ENCODE measurements at regions not wholly inside any gene's neighbourhood (a gene's known extent, or its start where the extent isn't known, plus 50 kb on each side); places are given as distances from the start of the nearest gene placed in this dataset.

GRCh38 chr5:17912794-17913193 lies 278.5 kb downstream of the TAF11L14 start:
- TF ChIP-seq CTCF (IDR thresholded peaks at IDR 0.05; ENCODE audit: unreplicated experiment) = no peak
- Mint-ChIP-seq H3K9me3 (ENCODE audit: low read depth) (no peaks in the 10 kb centered on the region), H3K4me1 (ENCODE audit: low read depth) (no peaks in the 10 kb centered on the region), H3K4me3 (ENCODE audit: low read depth) (no peak overlapping the region), H3K27ac (no peak overlapping the region), H3K36me3 (ENCODE audit: insufficient read depth) (no peaks in the 10 kb centered on the region), H3K27me3 (no peaks in the 10 kb centered on the region)
- DNase-seq (ENCODE audit: low spot score, unreplicated experiment) = no peak

GRCh38 chr5:17916446-17916845 lies 282.2 kb downstream of the TAF11L14 start:
- TF ChIP-seq CTCF (IDR thresholded peaks at IDR 0.05; ENCODE audit: unreplicated experiment) = no peak
- no peaks in the 10 kb centered on the region for H3K4me1 Mint-ChIP-seq (ENCODE audit: low read depth)
- H3K36me3 Mint-ChIP-seq (ENCODE audit: insufficient read depth) = no peaks in the 10 kb centered on the region
- no peak overlapping the region for H3K27ac Mint-ChIP-seq
- no peaks in the 10 kb centered on the region for H3K9me3 Mint-ChIP-seq (ENCODE audit: low read depth)
- no peaks in the 10 kb centered on the region for H3K27me3 Mint-ChIP-seq
- DNase-seq (ENCODE audit: low spot score, unreplicated experiment) = no peak
- no peak overlapping the region for H3K4me3 Mint-ChIP-seq (ENCODE audit: low read depth)

GRCh38 chr5:17917465-17917864 lies 283.2 kb downstream of the TAF11L14 start:
- no peaks in the 10 kb centered on the region for H3K36me3 Mint-ChIP-seq (ENCODE audit: insufficient read depth)
- no peaks in the 10 kb centered on the region for H3K27me3 Mint-ChIP-seq
- H3K4me3 Mint-ChIP-seq (ENCODE audit: low read depth) = no peak overlapping the region
- no peaks in the 10 kb centered on the region for H3K9me3 Mint-ChIP-seq (ENCODE audit: low read depth)
- TF ChIP-seq CTCF (IDR thresholded peaks at IDR 0.05; ENCODE audit: unreplicated experiment) = no peak
- H3K27ac Mint-ChIP-seq = no peak overlapping the region
- no peaks in the 10 kb centered on the region for H3K4me1 Mint-ChIP-seq (ENCODE audit: low read depth)
- DNase-seq (ENCODE audit: low spot score, unreplicated experiment) = no peak

DNA sequence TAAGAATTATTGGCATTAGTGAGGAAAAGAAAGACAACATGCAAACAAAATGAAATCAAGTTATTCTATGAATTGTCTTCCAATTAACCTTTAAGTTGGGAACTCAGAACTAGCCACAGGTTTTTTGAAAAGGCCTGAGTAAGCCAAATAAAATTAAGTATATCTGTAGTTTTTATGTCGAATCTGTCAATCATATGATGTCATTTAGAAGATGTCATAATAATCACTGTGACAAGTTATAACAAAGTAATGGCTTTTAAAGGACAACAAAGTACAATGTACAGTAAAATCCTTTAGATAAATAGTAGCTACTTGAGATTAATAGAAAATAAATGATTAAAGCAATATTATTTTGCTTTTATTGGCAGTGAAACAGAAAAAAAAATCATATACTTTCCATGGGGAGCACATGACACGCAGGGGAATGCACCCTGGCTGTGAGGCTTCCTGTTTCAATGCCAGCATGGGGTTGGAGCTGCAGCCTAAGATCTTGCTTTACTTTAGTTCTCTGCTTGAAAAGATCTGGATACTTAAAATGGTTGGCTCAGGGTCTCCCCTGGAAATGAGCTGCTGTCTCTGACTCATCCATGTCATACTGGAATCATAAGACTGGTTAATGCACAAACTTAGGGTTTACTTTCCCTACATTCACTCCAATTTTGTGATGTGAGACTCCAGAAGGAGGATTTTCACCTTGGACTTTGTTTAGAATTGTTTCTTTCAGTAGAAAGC lies 284.3 kb downstream of the TAF11L14 start:
- DNase-seq (ENCODE audit: low spot score, unreplicated experiment) = no peak
- peaks cover under 1% of the 10 kb centered on the region for H3K9me3 Mint-ChIP-seq (ENCODE audit: low read depth)
- H3K4me3 Mint-ChIP-seq (ENCODE audit: low read depth) = no peak overlapping the region
- H3K27me3 Mint-ChIP-seq = no peaks in the 10 kb centered on the region
- TF ChIP-seq CTCF (IDR thresholded peaks at IDR 0.05; ENCODE audit: unreplicated experiment) = no peak
- no peaks in the 10 kb centered on the region for H3K4me1 Mint-ChIP-seq (ENCODE audit: low read depth)
- no peak overlapping the region for H3K27ac Mint-ChIP-seq
- H3K36me3 Mint-ChIP-seq (ENCODE audit: insufficient read depth) = no peaks in the 10 kb centered on the region

- H3K9me3 Mint-ChIP-seq (ENCODE audit: low read depth) = peaks cover 3% of the 10 kb centered on the region
- H3K4me1 Mint-ChIP-seq (ENCODE audit: low read depth) = no peaks in the 10 kb centered on the region
- H3K27me3 Mint-ChIP-seq = no peaks in the 10 kb centered on the region
- H3K27ac Mint-ChIP-seq = no peak overlapping the region
- TF ChIP-seq CTCF (IDR thresholded peaks at IDR 0.05; ENCODE audit: unreplicated experiment) = no peak
- no peak for DNase-seq (ENCODE audit: low spot score, unreplicated experiment)
- H3K36me3 Mint-ChIP-seq (ENCODE audit: insufficient read depth) = no peaks in the 10 kb centered on the region
- no peak overlapping the region for H3K4me3 Mint-ChIP-seq (ENCODE audit: low read depth)
Measured at GRCh38 chr5:17925276-17925675, 291.0 kb downstream of the TAF11L14 start.

Measured in progenitor cell of endocrine pancreas (in vitro differentiated cells).